Right ventricle myocardium inferior (tissue), 1 donor: ENCODE measurements at regions not wholly inside any gene's neighbourhood (a gene's known extent, or its start where the extent isn't known, plus 50 kb on each side); places are given as distances from the start of the nearest gene placed in this dataset.
"Not testable (repeated sequence)": the region's sequence is repeated elsewhere in the genome, so short reads cannot be mapped to it uniquely, and the experiment has no call there.

ENCODE experiments used
- ATAC-seq: fragments of 200-7000 bp; cut with Tn5 transposase; one replicate; pipeline ENCODE4 v1.9.1; 2020; ENCODE audit warnings: mild to moderate bottlenecking, moderate library complexity
- DNase-seq: peaks from one replicate; pipeline ENCODE4 v3.0.0; 2021; ENCODE audit errors: missing footprints
- intact Hi-C: fragments of 100-400 bp; cut with DNase I; formaldehyde crosslinking; loops from one replicate; pipeline ENCODE4 v1.11.0; 2022
- donor health status: DM: no; HTN: yes; CAD: no; lungs with severe emphysema.

DNA sequence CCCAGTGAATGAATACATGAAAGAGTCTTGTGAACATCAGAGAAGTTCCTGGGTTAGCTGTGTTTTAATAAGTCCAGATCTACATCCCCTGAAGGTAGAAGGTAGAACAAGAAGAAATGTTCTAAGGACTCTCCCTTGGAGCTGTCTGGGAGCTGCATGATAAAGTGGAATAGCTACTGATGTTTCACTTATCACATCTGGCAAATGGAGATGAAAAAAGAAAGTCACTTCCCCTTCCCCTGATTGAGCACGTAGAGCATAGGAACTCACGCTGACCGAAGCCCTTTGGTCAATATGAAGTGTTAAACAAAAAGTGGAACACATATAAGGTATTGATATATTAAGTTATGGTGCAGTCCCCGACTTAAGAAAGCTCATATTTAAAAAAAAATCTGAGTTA is 53.2 kb upstream of the PARP1 start:
- DNase-seq (no peak), ATAC-seq (no peak)
- intact Hi-C loops, result no loop called here

- ATAC-seq, result no peak
- no peak for DNase-seq
- intact Hi-C loops, result no loop called here
These were observed 56.2 kb upstream of the PARP1 start for GRCh38 chr1:226463925-226464586.

DNA sequence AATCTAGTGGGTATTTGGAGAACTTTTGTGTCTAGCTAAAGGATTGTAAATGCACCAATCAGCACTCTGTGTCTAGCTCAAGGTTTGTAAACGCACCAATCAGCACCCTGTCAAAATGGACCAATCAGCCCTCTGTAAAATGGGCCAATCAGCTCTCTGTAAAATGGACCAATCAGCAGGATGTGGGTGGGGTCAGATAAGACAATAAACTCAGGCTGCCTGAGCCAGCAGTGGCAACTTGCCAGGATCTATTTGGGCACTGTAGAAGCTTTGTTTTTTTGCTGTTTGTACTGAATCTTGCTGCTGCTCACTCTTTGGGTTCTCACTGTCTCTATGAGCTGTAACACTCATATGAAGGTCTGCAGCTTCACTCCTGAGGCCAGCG is 56.7 kb upstream of the PARP1 start:
- DNase-seq, ATAC-seq, intact Hi-C loops: not testable (repeated sequence)

DNA sequence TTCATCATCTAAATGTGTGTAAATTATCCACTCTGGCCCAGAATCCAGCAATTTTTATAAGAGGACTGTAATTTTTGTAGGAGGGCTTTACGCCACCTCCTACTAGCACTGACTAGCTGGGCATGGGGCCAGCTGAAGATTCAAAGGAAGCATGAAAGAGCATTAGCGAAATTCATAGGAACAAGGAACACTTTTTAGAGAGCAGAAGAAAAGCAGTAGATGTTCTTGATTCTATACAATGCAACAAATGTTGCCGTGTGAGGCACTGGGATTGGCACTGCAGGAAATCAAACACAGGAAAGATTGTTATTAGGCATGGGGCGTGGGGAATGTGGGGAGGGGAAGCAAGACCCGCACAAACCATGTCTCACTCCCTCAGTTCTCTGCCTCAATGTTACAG is 58.4 kb upstream of the PARP1 start:
- intact Hi-C loops, result no loop called here
- no peak for DNase-seq
- no peak for ATAC-seq

- ATAC-seq (no peak), DNase-seq (no peak)
- intact Hi-C loops, result no loop called here
These were observed 59.5 kb upstream of the PARP1 start for GRCh38 chr1:226467443-226467842.

- DNase-seq (no peak), ATAC-seq (no peak)
- intact Hi-C loops, result no loop called here
These were observed 63.3 kb upstream of the PARP1 start for GRCh38 chr1:226470921-226471866.

- no peak for ATAC-seq
- DNase-seq, result no peak
- intact Hi-C loops, result no loop called here
These were observed 65.4 kb upstream of the PARP1 start for GRCh38 chr1:226473325-226473724.

- DNase-seq (no peak), ATAC-seq (no peak)
- intact Hi-C loops, result no loop called here
These were observed 66.1 kb upstream of the PARP1 start for GRCh38 chr1:226474041-226474440.

DNA sequence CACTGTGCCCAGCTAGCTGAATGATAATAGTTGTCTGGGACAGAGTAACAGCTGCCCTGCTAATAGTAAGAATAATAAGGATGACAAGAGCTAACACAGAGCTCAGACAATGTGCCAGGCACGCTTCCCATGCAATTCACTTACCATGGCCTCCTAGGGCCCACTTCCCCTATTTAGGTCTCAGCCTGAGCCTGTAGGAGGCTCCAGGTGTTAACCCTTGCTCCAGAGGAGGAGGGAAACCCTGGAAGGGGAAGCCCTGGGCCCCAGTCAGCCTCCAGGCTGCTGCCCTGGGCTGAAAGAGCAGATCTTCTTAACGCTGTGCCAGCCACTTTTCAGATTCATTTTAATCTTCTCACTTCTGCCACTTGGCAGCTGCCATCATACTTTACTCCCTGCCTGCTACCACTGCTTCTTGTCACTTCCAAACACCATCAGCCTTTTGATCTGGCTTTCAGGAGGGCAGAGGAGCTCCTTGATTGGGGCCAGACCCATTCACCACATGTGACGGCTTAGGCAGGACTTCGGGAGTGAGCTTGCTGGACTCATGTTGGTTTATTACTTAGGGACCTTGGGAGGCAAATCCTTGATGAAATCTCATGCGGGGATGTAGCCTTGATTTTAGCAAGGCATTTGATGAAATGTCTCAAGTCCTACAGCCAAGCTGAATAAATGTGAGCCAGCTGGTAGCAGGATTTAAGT is 66.7 kb upstream of the PARP1 start:
- DNase-seq (no peak), ATAC-seq (peak; percentile 40)
- intact Hi-C loops, result no loop called here

DNA sequence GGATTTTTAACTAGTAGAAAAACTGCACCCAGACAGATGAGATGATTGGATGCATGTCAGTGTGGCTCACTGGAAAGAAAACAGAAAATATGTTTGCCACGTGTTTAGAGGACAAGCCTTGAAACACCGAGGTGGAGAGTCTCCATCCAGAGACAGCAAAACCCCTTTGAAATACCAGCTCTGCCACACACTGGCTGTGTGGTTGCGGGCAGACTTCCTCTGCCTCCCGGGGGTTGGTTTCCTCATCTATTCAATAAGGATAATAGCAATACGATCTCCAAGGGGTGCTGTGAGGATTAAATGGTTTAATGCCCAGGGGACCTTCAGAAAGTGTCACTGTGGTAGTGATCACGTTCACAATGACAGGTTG is 67.2 kb upstream of the PARP1 start:
- intact Hi-C loops, result no loop called here
- DNase-seq (no peak), ATAC-seq (no peak)

DNA sequence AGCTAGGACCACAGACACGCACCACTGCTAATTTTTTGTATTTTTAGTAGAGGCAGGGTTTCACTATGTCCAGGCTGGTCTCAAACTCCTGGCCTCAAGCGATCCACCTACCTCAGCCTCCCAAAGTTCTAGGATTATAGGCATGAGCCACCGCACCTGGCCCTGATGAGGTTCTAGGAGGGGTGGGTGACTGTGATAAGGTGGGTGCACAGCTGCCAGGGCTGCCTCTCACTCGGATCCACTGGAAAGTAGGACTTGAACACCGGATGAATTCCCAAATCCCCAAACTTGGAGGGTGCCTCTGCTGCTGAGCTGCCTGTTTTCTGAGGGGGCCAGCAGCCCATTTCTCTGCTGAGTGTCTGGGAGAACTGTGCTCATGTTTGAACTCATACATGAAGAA is 68.2 kb upstream of the PARP1 start:
- intact Hi-C loops, result no loop called here
- no peak for DNase-seq

DNA sequence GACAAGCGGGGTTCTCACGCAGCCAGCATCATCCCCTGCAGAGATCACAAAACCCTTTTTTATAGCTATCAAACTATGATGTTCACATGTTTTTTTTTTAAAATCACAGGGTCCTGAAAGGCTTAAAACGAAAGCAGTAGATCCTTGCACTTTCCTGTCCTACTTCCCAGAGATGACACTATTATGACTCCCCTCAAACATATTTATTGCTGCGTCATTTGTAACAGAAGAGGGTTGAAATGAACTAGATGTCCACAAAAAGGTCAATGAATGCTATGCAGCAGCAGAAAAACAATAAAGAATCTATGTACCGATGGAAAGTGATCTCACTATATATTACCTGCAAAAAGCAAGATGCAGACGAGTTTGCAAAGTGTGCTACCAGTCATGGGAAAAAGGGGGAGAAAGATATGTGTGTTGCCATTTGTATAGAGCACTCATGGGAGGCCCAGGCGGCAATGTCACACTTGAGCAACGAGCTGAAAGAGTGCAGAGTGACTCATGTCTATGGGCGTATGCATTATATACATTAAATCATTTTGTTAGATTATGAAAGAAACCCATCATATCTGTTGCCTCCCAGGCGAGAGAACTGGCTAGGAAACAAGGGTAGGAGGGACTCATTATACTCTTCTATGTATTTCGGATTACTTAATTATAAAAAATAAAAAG is 68.9 kb upstream of the PARP1 start:
- intact Hi-C loops, result no loop called here
- DNase-seq (no peak), ATAC-seq (no peak)

More for the DNA sequence above, 68.2 kb upstream of the PARP1 start:
- no peak for ATAC-seq

DNA sequence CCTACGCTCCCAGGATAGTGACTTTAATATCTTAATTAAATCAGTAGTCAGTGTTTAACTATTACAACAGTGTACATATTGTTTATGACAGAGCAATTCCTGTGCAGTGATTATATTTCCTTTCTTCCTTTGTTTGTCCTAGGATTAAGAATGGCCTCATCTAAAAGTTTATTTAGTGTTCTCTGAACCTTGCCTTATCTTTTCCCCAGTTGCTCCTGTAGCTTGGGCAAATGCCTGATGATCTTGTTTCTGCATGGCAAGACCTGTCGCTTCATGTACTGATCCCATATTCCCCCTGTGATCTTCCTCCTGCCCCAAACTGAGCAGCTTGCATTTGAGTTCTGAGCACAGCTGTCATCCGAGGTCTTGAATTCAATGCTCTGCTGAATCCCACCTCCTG is 69.1 kb upstream of the STUM start:
- intact Hi-C loops, result no loop called here
- ATAC-seq (no peak), DNase-seq (no peak)

DNA sequence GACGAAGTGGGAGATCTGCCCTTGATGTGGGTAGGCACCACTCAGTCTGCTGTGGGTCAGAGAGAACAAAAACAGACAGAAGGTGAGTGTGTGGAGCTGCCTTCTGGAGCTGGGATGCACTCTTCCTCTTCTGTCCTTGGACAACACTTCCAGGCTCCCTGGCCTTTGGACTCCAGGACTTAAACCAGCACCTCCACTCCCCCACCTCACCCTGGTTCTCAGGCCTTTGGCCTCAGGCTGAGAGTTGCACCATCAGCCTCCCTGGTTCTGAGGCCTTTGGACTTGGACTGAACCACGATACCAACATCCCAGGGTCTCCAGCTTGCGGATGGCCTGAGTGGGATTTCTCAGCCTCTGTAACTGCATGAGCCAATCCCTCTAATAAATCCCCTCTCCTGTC is 68.1 kb upstream of the STUM start:
- intact Hi-C loops, result no loop called here
- no peak for ATAC-seq
- DNase-seq, result no peak

- no peak for ATAC-seq
- no peak for DNase-seq
- intact Hi-C loops, result no loop called here
These were observed 67.4 kb upstream of the STUM start for GRCh38 chr1:226481133-226481532.

DNA sequence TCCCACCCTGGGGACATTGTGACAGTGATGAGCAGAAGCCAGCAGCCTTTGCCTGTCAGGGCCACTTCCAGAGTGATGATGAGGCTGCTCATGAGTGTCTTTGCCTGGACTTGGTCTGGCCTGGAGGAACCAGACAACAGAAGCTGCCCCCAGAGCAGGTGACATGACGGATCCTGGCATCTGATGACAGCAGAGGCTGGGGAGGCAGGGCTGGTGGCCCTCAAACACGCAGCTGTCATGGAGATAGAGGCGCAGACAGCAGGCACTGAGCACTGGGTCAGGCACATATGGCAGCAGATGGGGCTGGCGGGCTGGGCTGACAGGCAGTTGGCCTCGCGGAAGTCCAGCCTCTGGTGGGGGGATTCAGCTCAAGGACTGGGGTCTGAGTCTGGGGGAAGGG is 66.4 kb upstream of the STUM start:
- intact Hi-C loops, result no loop called here
- ATAC-seq (no peak), DNase-seq (no peak)

DNA sequence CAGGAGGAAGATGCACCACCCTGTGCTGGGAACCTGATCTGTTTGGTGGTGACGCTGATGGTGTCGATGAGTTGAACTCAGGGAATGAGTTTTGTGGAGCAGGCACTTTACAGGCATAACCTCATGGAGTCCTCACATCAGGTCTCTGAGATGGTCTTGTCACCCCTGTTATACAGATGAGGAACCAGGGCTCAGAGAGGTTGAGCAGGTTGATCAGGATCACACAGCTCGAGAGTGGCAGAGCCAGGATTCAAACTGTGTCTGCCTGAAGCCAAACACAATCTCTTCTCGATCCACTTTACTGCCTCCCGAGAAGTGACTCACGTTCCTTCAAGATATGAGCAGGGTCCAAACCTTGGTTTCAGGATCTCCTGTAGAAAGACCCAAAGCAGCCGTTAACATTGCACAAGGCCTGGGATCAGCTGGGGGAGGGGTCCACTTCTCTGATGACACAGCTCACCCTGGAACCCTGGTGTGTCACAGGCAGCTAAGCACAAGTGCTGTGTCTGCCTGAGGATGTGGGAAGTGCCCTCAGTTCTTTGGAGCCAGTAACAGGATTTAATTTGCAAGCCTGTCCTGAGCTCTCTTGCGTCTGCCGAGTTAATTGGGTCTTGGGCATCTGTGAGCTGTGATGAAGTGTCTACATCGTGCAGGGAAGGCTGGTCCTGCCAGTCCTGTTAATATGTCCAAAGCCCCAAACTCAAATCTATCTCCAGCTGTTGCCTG is 65.4 kb upstream of the STUM start:
- ATAC-seq (no peak), DNase-seq (no peak)
- intact Hi-C loops, result no loop called here

DNA sequence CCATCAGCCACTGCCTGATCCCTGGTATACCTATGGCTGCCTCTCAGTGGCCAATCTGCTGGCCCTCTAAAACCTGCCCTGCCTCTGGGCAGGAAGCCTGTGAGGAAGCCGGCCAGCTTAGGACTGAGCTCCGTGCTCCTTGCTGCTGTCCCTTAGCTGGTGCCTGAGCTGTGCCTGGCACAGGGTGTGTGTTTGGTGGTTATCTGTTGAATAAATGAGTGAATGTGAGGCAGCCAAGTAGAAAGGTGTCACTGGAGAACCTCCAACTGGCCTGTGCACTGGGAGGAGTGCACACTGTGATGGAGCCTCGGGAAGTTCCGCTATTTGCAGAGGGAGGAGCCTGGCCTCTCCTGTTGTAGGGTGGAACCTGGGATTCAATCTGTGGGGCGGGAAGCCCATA is 63.4 kb upstream of the STUM start:
- intact Hi-C loops, result no loop called here
- no peak for DNase-seq
- ATAC-seq, result peak; percentile 81

DNA sequence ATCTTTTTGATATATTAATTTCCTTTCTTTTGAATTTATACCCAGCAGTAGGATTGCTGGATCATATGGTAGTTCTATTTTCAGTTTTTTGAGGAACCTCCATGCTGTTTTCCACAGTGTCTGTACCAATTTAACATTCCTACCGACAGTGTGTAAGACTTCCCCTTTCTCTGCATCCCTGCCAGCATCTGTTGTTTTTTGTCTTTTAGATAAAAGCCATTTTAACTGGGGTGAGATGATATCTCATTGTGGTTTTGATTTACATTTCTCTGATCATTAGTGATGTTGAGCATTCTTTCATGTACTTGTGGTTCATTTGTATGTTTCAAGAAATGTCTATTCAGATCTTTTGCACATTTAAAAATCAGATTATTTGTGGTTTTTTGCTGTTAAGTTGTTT is 62.4 kb upstream of the STUM start:
- DNase-seq, result no peak
- no peak for ATAC-seq
- intact Hi-C loops, result no loop called here
